ENCODE measurements at regions not wholly inside any gene's neighbourhood (a gene's known extent, or its start where the extent isn't known, plus 50 kb on each side); places are given as distances from the start of the nearest gene placed in this dataset.

DNA sequence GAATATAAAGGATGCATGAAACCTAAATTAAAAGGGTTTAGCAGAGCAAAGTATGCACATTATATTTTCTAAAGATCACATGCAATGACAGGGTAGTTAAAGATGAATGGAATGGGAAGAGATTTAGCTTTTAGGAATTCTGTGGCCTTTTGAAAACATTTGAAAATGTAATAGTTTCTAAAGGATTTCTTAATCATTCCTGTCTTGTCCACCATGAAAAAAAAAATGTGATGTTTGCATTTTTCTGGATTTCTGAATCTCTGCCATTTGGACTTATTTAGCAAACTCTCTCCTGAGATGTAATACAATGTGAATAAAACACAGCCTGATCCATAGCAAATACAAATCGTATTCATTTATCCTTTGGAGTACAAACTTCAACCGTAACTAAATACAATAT is 126.6 kb upstream of the RAB11FIP2 start:
- dilution Hi-C loops (cut with MboI; ENCODE audit: extremely low pct_ligation_motif_present, low sequenced_read_pairs), result no loop called here

GRCh38 chr10:118171861-118172260 is 125.1 kb upstream of the RAB11FIP2 start:
- H2AFZ ChIP-seq (ENCODE audit: control insufficient read depth, low read length), result no peak overlapping the region
- H3K9me1 ChIP-seq (ENCODE audit: control insufficient read depth, extremely low read depth, insufficient read depth, low read length), result no peaks in the 10 kb centered on the region
- TF ChIP-seq, protein P1, sequence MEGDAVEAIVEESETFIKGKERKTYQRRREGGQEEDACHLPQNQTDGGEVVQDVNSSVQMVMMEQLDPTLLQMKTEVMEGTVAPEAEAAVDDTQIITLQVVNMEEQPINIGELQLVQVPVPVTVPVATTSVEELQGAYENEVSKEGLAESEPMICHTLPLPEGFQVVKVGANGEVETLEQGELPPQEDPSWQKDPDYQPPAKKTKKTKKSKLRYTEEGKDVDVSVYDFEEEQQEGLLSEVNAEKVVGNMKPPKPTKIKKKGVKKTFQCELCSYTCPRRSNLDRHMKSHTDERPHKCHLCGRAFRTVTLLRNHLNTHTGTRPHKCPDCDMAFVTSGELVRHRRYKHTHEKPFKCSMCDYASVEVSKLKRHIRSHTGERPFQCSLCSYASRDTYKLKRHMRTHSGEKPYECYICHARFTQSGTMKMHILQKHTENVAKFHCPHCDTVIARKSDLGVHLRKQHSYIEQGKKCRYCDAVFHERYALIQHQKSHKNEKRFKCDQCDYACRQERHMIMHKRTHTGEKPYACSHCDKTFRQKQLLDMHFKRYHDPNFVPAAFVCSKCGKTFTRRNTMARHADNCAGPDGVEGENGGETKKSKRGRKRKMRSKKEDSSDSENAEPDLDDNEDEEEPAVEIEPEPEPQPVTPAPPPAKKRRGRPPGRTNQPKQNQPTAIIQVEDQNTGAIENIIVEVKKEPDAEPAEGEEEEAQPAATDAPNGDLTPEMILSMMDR (optimal IDR thresholded peaks at IDR 0.05 in 1 of 3, IDR thresholded peaks at IDR 0.05 in 1 of 3, conservative IDR thresholded peaks at IDR 0.05 in 1 of 3; ENCODE audit: extremely low read depth in 1 of 3, insufficient read depth in 2 of 3, low read length in 3 of 3), result no peak
- TF ChIP-seq EZH2 (IDR thresholded peaks at IDR 0.05; ENCODE audit: low read length), result no peak
- no peak for DNase-seq (ENCODE audit: low read depth, low spot score)
- no peak overlapping the region for H3K9ac ChIP-seq (ENCODE audit: control insufficient read depth, extremely low read depth, insufficient read depth, low read length)
- H3K27me3 ChIP-seq (ENCODE audit: control insufficient read depth, extremely low read depth, insufficient read depth, low read length), result no peaks in the 10 kb centered on the region
- no peak overlapping the region for H3K4me3 ChIP-seq (ENCODE audit: control insufficient read depth in 2 of 3, extremely low read depth in 1 of 3, insufficient read depth in 2 of 3, low read depth in 1 of 3, low read length in 3 of 3)
- H3K79me2 ChIP-seq (ENCODE audit: control insufficient read depth, insufficient read depth, low read length), result no peaks in the 10 kb centered on the region
- no peaks in the 10 kb centered on the region for H4K20me1 ChIP-seq (ENCODE audit: control insufficient read depth, extremely low read depth, insufficient read depth, low read length)
- no peak for FAIRE-seq
- H3K27ac ChIP-seq (ENCODE audit: control insufficient read depth, insufficient read depth, low read length), result no peak overlapping the region
- H3K9me3 ChIP-seq (ENCODE audit: control insufficient read depth, low read depth, low read length), result no peaks in the 10 kb centered on the region
- no peak overlapping the region for H3K4me2 ChIP-seq (ENCODE audit: control insufficient read depth, extremely low read depth, insufficient read depth, low read depth, low read length)
- H3K4me1 ChIP-seq (ENCODE audit: control insufficient read depth, extremely low read depth, insufficient read depth, low read length), result no peaks in the 10 kb centered on the region
- dilution Hi-C loops (cut with MboI; ENCODE audit: extremely low pct_ligation_motif_present, low sequenced_read_pairs), result no loop called here
- no peaks in the 10 kb centered on the region for H3K36me3 ChIP-seq (ENCODE audit: control insufficient read depth in 2 of 2, extremely low read depth in 1 of 2, insufficient read depth in 2 of 2, low read length in 2 of 2)

More for the DNA sequence above, 126.6 kb upstream of the RAB11FIP2 start:
- Histone ChIP-seq H3K9me3 (ENCODE audit: control insufficient read depth, low read depth, low read length) (no peaks in the 10 kb centered on the region), H3K27me3 (ENCODE audit: control insufficient read depth, extremely low read depth, insufficient read depth, low read length) (no peaks in the 10 kb centered on the region), H3K4me2 (ENCODE audit: control insufficient read depth, extremely low read depth, insufficient read depth, low read depth, low read length) (no peak overlapping the region), H3K79me2 (ENCODE audit: control insufficient read depth, insufficient read depth, low read length) (no peaks in the 10 kb centered on the region), H3K4me3 (ENCODE audit: control insufficient read depth in 2 of 3, extremely low read depth in 1 of 3, insufficient read depth in 2 of 3, low read depth in 1 of 3, low read length in 3 of 3) (no peak overlapping the region), H3K9me1 (ENCODE audit: control insufficient read depth, extremely low read depth, insufficient read depth, low read length) (no peaks in the 10 kb centered on the region), H2AFZ (ENCODE audit: control insufficient read depth, low read length) (no peak overlapping the region), H3K9ac (ENCODE audit: control insufficient read depth, extremely low read depth, insufficient read depth, low read length) (no peak overlapping the region), H3K27ac (ENCODE audit: control insufficient read depth, insufficient read depth, low read length) (no peak overlapping the region), H3K4me1 (ENCODE audit: control insufficient read depth, extremely low read depth, insufficient read depth, low read length) (no peaks in the 10 kb centered on the region), H3K36me3 (ENCODE audit: control insufficient read depth in 2 of 2, extremely low read depth in 1 of 2, insufficient read depth in 2 of 2, low read length in 2 of 2) (no peaks in the 10 kb centered on the region), H4K20me1 (ENCODE audit: control insufficient read depth, extremely low read depth, insufficient read depth, low read length) (no peaks in the 10 kb centered on the region)
- TF ChIP-seq, protein P1 (optimal IDR thresholded peaks at IDR 0.05 in 1 of 3, IDR thresholded peaks at IDR 0.05 in 1 of 3, conservative IDR thresholded peaks at IDR 0.05 in 1 of 3; ENCODE audit: extremely low read depth in 1 of 3, insufficient read depth in 2 of 3, low read length in 3 of 3), result no peak
- no peak for TF ChIP-seq EZH2 (IDR thresholded peaks at IDR 0.05; ENCODE audit: low read length)
- no peak for FAIRE-seq
- no peak for DNase-seq (ENCODE audit: low read depth, low spot score)

All from keratinocyte (primary cell).